ENCODE measurements at regions not wholly inside any gene's neighbourhood (a gene's known extent, or its start where the extent isn't known, plus 50 kb on each side); places are given as distances from the start of the nearest gene placed in this dataset.

GRCh38 chr16:73371584-73372319, 323.8 kb upstream of the ZFHX3 start (continued):
- TF ChIP-seq ZFP91 (CRISPR knock-in tag; IDR thresholded peaks at IDR 0.05; ENCODE audit: borderline replicate concordance) (no peak), EED (CRISPR knock-in tag; IDR thresholded peaks at IDR 0.05) (no peak), NFIC (IDR thresholded peaks at IDR 0.05; ENCODE audit: low read length) (no peak), KLF16 (CRISPR knock-in tag; IDR thresholded peaks at IDR 0.05) (no peak), ZNF629 (CRISPR knock-in tag; conservative IDR thresholded peaks at IDR 0.05) (0 out of 2 replicates have a peak, but pooled peaks have one; percentile 25), MTF1 (CRISPR knock-in tag; IDR thresholded peaks at IDR 0.05) (no peak), SALL2 (CRISPR knock-in tag; IDR thresholded peaks at IDR 0.05) (no peak), NR0B2 (CRISPR knock-in tag; IDR thresholded peaks at IDR 0.05) (no peak), RFX1 (IDR thresholded peaks at IDR 0.05) (no peak), U2AF2 (IDR thresholded peaks at IDR 0.05; ENCODE audit: low read depth, low read length) (no peak), TP53 (CRISPR knock-in tag; conservative IDR thresholded peaks at IDR 0.05) (no peak), SRSF4 (IDR thresholded peaks at IDR 0.05; ENCODE audit: low read depth, low read length, poor library complexity, severe bottlenecking) (no peak)

GRCh38 chr16:73369851-73370250, 321.9 kb upstream of the ZFHX3 start:
- WGBS (ENCODE audit: low lambda C conversion rate): 34% methylated on average over 3 of the region's 3 CpGs
- H3K27ac ChIP-seq (ENCODE audit: extremely low read length, insufficient read depth, low read length): no peak overlapping the region
- in situ Hi-C loops (cut with HindIII; ENCODE audit: extremely low pct_ligation_motif_present, low pct_unique_long_range_greater_than_20kb): no loop called here
- peaks cover 12% of the 10 kb centered on the region for H3K4me1 ChIP-seq (ENCODE audit: insufficient read depth, low read length)
- no TSS peak for BruUV-seq (replicated peaks)
- no peaks in the 10 kb centered on the region for H3K9me3 ChIP-seq (ENCODE audit: low read length)
- no peaks in the 10 kb centered on the region; a peak in 1 of 5 replicates for H3K27me3 ChIP-seq (ENCODE audit: control insufficient read depth in 1 of 2, insufficient read depth in 2 of 2, low read length in 2 of 2)
- DNase-seq (ENCODE audit: low spot score): no peak
- no peak overlapping the region for H3K4me3 ChIP-seq (replicated peaks in 1 of 3; ENCODE audit: insufficient read depth in 1 of 3, low read depth in 2 of 3, low read length in 3 of 3)
- no peaks in the 10 kb centered on the region for H4K20me1 ChIP-seq (ENCODE audit: insufficient read depth, low read length)
- no peak overlapping the region for H3K9ac ChIP-seq (ENCODE audit: insufficient read depth, low read depth, low read length)
- no peak overlapping the region for H2AFZ ChIP-seq (ENCODE audit: low read length)
- intact Hi-C loops (cut with micrococcal nuclease; ENCODE audit: unreplicated experiment): no loop called here
- H3K4me2 ChIP-seq (ENCODE audit: low read depth, low read length): no peak overlapping the region
- POLR2A ChIA-PET: no interaction called here
- no peak for FAIRE-seq
- no peaks in the 10 kb centered on the region for H3K36me3 ChIP-seq (replicated peaks in 1 of 2; ENCODE audit: control insufficient read depth in 1 of 2, insufficient read depth in 2 of 2, low read length in 2 of 2)
- CTCF ChIA-PET (ENCODE audit: low intra/inter-chr PET ratio, low total read pairs): no interaction called here
- ATAC-seq: no peak
- no peaks in the 10 kb centered on the region for H3K79me2 ChIP-seq (ENCODE audit: insufficient read depth, low read length)
- TF ChIP-seq ZMYM4 (CRISPR knock-in tag; IDR thresholded peaks at IDR 0.05) (no peak), ELF3 (CRISPR knock-in tag; IDR thresholded peaks at IDR 0.05) (no peak), BATF2 (CRISPR knock-in tag; IDR thresholded peaks at IDR 0.05) (no peak), SAP130 (CRISPR knock-in tag; IDR thresholded peaks at IDR 0.05; ENCODE audit: low read depth) (no peak), ZFAT (CRISPR knock-in tag; conservative IDR thresholded peaks at IDR 0.05) (no peak), U2AF2 (IDR thresholded peaks at IDR 0.05; ENCODE audit: low read depth, low read length) (no peak), CENPBD1 (CRISPR knock-in tag; IDR thresholded peaks at IDR 0.05; ENCODE audit: borderline replicate concordance, low read depth) (no peak), RFXAP (CRISPR knock-in tag; IDR thresholded peaks at IDR 0.05; ENCODE audit: borderline replicate concordance) (no peak), ZNF292 (CRISPR knock-in tag; IDR thresholded peaks at IDR 0.05; ENCODE audit: borderline replicate concordance, low read depth) (no peak), IKZF4 (CRISPR knock-in tag; IDR thresholded peaks at IDR 0.05; ENCODE audit: borderline replicate concordance, low read depth, not compliant biosample characterization) (no peak)

Measured in HepG2 (cell line).